ENCODE measurements at regions not wholly inside any gene's neighbourhood (a gene's known extent, or its start where the extent isn't known, plus 50 kb on each side); places are given as distances from the start of the nearest gene placed in this dataset.

DNA sequence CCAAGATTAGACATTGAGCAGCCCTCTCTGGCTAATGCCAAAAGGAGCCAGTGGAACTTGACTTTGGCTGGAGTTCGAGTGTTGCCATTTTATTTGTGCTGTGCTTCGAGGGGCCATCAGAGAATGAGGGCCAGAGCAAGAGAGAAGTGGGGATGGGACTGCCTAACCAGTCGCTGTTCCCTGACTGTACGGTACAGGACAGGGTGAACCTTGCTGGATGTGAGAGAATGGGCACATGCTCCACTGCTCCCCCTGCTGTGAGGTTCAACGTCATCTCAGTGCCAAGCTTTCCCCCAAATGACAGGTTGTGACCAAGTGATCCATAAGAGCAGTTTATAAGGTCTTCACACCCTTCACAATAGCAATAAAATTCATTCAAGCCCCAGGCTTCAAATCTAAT, 55.1 kb upstream of the BCL11B start:
- TF ChIP-seq, protein P1, sequence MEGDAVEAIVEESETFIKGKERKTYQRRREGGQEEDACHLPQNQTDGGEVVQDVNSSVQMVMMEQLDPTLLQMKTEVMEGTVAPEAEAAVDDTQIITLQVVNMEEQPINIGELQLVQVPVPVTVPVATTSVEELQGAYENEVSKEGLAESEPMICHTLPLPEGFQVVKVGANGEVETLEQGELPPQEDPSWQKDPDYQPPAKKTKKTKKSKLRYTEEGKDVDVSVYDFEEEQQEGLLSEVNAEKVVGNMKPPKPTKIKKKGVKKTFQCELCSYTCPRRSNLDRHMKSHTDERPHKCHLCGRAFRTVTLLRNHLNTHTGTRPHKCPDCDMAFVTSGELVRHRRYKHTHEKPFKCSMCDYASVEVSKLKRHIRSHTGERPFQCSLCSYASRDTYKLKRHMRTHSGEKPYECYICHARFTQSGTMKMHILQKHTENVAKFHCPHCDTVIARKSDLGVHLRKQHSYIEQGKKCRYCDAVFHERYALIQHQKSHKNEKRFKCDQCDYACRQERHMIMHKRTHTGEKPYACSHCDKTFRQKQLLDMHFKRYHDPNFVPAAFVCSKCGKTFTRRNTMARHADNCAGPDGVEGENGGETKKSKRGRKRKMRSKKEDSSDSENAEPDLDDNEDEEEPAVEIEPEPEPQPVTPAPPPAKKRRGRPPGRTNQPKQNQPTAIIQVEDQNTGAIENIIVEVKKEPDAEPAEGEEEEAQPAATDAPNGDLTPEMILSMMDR (IDR thresholded peaks at IDR 0.05): no peak
- no peak for TF ChIP-seq POLR2A (IDR thresholded peaks at IDR 0.05)
